Nephron progenitor cell (in vitro differentiated cells): ENCODE measurements at regions not wholly inside any gene's neighbourhood (a gene's known extent, or its start where the extent isn't known, plus 50 kb on each side); places are given as distances from the start of the nearest gene placed in this dataset.
A peak's percentile ranks its signal among the peaks of the same experiment; 100 is the strongest.

Experiments
- DNase-seq: peaks from one replicate; pipeline ENCODE4 v3.0.0; 2021
- H3K27ac Mint-ChIP-seq: 2 replicates; pipeline ENCODE4 v1.8.0; 2021; ENCODE audit warnings: mild to moderate bottlenecking, moderate library complexity, mixed read lengths
- H3K27me3 Mint-ChIP-seq: 2 replicates; pipeline ENCODE4 v1.8.0; 2021; ENCODE audit warnings: mild to moderate bottlenecking, low read depth, mixed read lengths; ENCODE audit not compliant: poor library complexity
- H3K36me3 Mint-ChIP-seq: 2 replicates; pipeline ENCODE4 v1.8.0; 2021; ENCODE audit warnings: low read depth, mixed read lengths
- H3K4me1 Mint-ChIP-seq: 2 replicates; pipeline ENCODE4 v1.8.0; 2021; ENCODE audit warnings: mixed read lengths
- H3K4me3 Mint-ChIP-seq: 2 replicates; pipeline ENCODE4 v1.8.0; 2021; ENCODE audit warnings: mild to moderate bottlenecking, moderate library complexity, mixed read lengths
- H3K9me3 Mint-ChIP-seq: 2 replicates; pipeline ENCODE4 v1.8.0; 2021; ENCODE audit warnings: mild to moderate bottlenecking, moderate library complexity, mixed read lengths
- TF ChIP-seq, protein P1 (sequence below): fragments of 200-600 bp; sonication (generic); IDR thresholded peaks from 2 replicates; pipeline ENCODE4 v1.5.0; 2021; ENCODE audit warnings: antibody characterized with exemption

DNA sequence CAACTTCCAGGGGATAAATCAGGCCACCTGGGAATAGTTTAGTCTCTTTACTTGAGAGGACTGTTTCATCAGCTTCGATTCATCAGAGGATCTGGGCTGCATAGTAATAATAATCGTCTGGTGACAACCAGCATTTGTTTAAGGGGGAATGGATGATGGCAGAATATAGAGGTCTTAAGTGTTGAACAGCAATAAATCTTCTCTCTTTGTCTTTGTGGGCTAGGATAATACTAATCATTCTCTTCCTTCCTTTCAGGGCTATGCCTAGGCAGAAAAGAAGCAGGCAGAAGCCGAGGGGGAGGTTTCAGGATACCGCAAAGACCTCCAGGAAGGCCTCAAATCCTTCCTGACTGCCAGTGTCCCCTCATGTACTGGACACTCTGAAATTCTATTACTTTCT lies 150.4 kb upstream of the GAREM1 start:
- Mint-ChIP-seq H3K9me3 (peaks cover 18% of the 10 kb centered on the region), H3K27ac (peak overlapping the region; percentile 66), H3K27me3 (peaks cover 3% of the 10 kb centered on the region), H3K4me1 (peaks cover 29% of the 10 kb centered on the region), H3K36me3 (no peaks in the 10 kb centered on the region), H3K4me3 (no peak overlapping the region)
- TF ChIP-seq, protein P1, sequence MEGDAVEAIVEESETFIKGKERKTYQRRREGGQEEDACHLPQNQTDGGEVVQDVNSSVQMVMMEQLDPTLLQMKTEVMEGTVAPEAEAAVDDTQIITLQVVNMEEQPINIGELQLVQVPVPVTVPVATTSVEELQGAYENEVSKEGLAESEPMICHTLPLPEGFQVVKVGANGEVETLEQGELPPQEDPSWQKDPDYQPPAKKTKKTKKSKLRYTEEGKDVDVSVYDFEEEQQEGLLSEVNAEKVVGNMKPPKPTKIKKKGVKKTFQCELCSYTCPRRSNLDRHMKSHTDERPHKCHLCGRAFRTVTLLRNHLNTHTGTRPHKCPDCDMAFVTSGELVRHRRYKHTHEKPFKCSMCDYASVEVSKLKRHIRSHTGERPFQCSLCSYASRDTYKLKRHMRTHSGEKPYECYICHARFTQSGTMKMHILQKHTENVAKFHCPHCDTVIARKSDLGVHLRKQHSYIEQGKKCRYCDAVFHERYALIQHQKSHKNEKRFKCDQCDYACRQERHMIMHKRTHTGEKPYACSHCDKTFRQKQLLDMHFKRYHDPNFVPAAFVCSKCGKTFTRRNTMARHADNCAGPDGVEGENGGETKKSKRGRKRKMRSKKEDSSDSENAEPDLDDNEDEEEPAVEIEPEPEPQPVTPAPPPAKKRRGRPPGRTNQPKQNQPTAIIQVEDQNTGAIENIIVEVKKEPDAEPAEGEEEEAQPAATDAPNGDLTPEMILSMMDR, result no peak
- no peak for DNase-seq

DNA sequence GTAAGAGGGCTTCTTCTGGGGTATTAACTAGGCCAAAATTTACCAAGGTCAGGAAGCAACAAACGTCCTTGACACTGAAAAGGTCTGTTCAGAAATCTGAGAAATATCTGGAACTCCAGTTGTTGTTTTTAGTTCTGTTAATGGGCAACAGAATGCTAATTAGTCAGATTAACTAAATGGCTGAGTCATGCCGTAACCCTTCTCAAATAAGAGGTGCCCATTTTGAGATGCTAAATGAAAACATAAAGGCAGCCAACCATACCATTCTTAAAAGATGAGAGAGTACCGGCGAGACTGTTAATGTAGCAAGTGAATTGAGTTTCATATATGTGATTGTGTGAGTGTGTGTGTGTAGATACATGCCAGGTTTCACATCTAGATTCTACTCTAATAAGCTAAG lies 147.9 kb upstream of the GAREM1 start:
- no peak for DNase-seq
- Mint-ChIP-seq H3K27me3 (no peaks in the 10 kb centered on the region), H3K4me1 (peaks cover 44% of the 10 kb centered on the region), H3K27ac (no peak overlapping the region), H3K9me3 (peaks cover 18% of the 10 kb centered on the region), H3K4me3 (no peak overlapping the region), H3K36me3 (no peaks in the 10 kb centered on the region)
- TF ChIP-seq, protein P1, result no peak

- Mint-ChIP-seq H3K4me1 (peaks cover 68% of the 10 kb centered on the region), H3K27ac (peak overlapping the region; percentile 27)
Measured at GRCh38 chr18:32613821-32614220, 143.1 kb upstream of the GAREM1 start.

GRCh38 chr18:32612651-32613050 lies 142.0 kb upstream of the GAREM1 start:
- Mint-ChIP-seq H3K9me3 (no peaks in the 10 kb centered on the region), H3K27me3 (no peaks in the 10 kb centered on the region), H3K27ac (peak overlapping the region; percentile 91), H3K36me3 (no peaks in the 10 kb centered on the region), H3K4me1 (peaks cover 78% of the 10 kb centered on the region), H3K4me3 (peak overlapping the region; percentile 45)
- TF ChIP-seq, protein P1, result no peak
- DNase-seq, result peak; percentile 22

More at GRCh38 chr18:32613821-32614220, 143.1 kb upstream of the GAREM1 start:
- Mint-ChIP-seq H3K4me3 (no peak overlapping the region), H3K36me3 (no peaks in the 10 kb centered on the region), H3K27me3 (no peaks in the 10 kb centered on the region), H3K9me3 (no peaks in the 10 kb centered on the region)
- TF ChIP-seq, protein P1, result no peak
- DNase-seq, result no peak

- Mint-ChIP-seq H3K4me1 (peaks cover 82% of the 10 kb centered on the region), H3K36me3 (no peaks in the 10 kb centered on the region), H3K27ac (peak overlapping the region; percentile 70), H3K9me3 (peaks cover 2% of the 10 kb centered on the region), H3K27me3 (no peaks in the 10 kb centered on the region), H3K4me3 (no peak overlapping the region)
- TF ChIP-seq, protein P1, result no peak
- no peak for DNase-seq
Measured at GRCh38 chr18:32610176-32610575, 139.5 kb upstream of the GAREM1 start.

DNA sequence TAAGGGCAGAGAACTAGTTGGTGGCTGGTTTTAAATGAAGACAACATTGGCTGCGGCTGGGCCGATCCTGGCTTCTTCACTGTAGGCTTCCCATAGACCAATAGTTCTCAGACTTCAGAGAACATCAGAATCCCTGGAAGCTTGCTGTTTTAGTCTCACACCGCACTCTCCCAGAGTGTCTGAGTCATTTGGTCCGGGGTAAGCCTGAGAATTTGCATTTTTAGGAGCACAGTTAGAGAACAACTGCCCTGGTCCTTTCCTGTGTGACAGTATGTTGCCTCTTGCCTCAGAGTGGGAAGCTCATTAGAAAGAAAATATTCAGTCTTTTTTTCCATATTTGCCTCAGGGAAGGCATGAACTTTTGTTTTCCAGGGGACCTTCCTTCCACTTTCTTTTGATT lies 137.1 kb upstream of the GAREM1 start:
- TF ChIP-seq, protein P1, result no peak
- Mint-ChIP-seq H3K4me3 (no peak overlapping the region), H3K27ac (no peak overlapping the region), H3K27me3 (no peaks in the 10 kb centered on the region), H3K4me1 (peaks cover 58% of the 10 kb centered on the region), H3K9me3 (peaks cover 15% of the 10 kb centered on the region), H3K36me3 (no peaks in the 10 kb centered on the region)
- no peak for DNase-seq
